Esophagus squamous epithelium (tissue), 5 donors: ENCODE measurements at regions not wholly inside any gene's neighbourhood (a gene's known extent, or its start where the extent isn't known, plus 50 kb on each side); places are given as distances from the start of the nearest gene placed in this dataset.

Experiments
- DNase-seq: peaks from one replicate; lab custom pipeline; 2025; lab: John Stamatoyannopoulos, UW
- H3K27ac ChIP-seq, 4 donors: fragments of 200-600 bp; sonication (generic); one replicate each; pipeline ENCODE4 v1.5.1; 2016 to 2019; ENCODE audit warnings: mild to moderate bottlenecking in 1 of 4
- H3K27me3 ChIP-seq, 4 donors: fragments of 200-600 bp; sonication (generic); 1 replicate in 3 of 4; 2 replicates in 1 of 4; pipeline versions ENCODE4 v1.5.1 to v1.6.0; 2017 to 2021; ENCODE audit warnings: antibody characterized with exemption in 1 of 4
- H3K36me3 ChIP-seq, 3 donors: fragments of 200-600 bp; sonication (generic); one replicate each; pipeline ENCODE4 v1.5.1; 2016 to 2019
- H3K4me1 ChIP-seq, 3 donors: fragments of 200-600 bp; sonication (generic); one replicate each; pipeline ENCODE4 v1.5.1; 2017 to 2019
- H3K4me3 ChIP-seq, 4 donors: fragments of 200-600 bp; sonication (generic); 1 replicate in 3 of 4; 2 replicates in 1 of 4; pipeline ENCODE4 v1.5.1; 2016 to 2019; ENCODE audit warnings: mild to moderate bottlenecking in 2 of 4, moderate library complexity in 1 of 4
- H3K9me3 ChIP-seq, 3 donors: fragments of 200-600 bp; sonication (generic); one replicate each; pipeline ENCODE4 v1.5.1; 2016 to 2019
- POLR2A ChIP-seq, 4 donors: fragments of 450-650 bp; IDR thresholded peaks; one replicate each; pipeline ENCODE4 v1.6.1; 2017; ENCODE audit warnings: antibody characterized with exemption in 4 of 4, mild to moderate bottlenecking in 4 of 4, moderate library complexity in 3 of 4
- WGBS, 2 donors: methylation state at CpG; one replicate each; pipeline ENCODE4 v1.1.5; 2018; 5-methylcytosine and 5-hydroxymethylcytosine counted together
- intact Hi-C: fragments of 100-400 bp; cut with DNase I; formaldehyde crosslinking; loops from one replicate; pipeline ENCODE4 v1.15.0; 2022
- TF ChIP-seq, protein P1 (sequence below), 6 experiments: fragments of 450-650 bp in 4 of 6; fragments of 200-600 bp in 2 of 6; sonication (generic) in 2 of 6; IDR thresholded peaks; one replicate each; pipeline ENCODE4 v1.5.1; 2016 to 2019; ENCODE audit warnings: antibody characterized with exemption in 6 of 6, mild to moderate bottlenecking in 4 of 6, moderate library complexity in 4 of 6
- donor health status: DM: yes; HTN: yes; CAD: no.

DNA sequence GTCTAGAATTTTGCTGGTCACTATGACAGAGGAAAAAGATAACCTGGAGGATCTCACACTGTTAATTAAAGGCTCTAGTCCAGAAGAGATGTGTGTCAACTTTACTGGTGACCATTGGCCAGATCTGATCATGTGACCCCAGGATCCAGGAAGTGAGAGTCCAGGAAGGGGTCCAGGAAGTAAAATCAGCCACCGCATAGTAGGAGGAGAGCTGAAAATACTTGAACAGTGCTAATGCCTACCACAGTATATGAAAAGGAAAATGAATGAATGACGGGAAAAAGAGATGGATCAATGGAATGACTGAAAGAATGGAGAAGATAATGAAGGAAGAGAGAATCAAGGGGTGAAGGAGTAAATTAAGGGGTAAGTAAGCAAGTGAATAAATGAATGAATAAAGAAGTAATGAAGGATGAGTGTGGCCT lies 415.3 kb downstream of the RPS24 start:
- Histone ChIP-seq H3K27me3 (peaks cover 0 to 14% (median 0%) of the 10 kb centered on the region in 4 donors), H3K27ac (no peak overlapping the region), H3K9me3 (no peaks in the 10 kb centered on the region), H3K36me3 (no peaks in the 10 kb centered on the region), H3K4me3 (no peak overlapping the region), H3K4me1 (peaks cover 0 to 9% (median 4%) of the 10 kb centered on the region in 3 donors)
- DNase-seq = no peak
- TF ChIP-seq POLR2A (IDR thresholded peaks at IDR 0.05) = no peak
- TF ChIP-seq, protein P1, sequence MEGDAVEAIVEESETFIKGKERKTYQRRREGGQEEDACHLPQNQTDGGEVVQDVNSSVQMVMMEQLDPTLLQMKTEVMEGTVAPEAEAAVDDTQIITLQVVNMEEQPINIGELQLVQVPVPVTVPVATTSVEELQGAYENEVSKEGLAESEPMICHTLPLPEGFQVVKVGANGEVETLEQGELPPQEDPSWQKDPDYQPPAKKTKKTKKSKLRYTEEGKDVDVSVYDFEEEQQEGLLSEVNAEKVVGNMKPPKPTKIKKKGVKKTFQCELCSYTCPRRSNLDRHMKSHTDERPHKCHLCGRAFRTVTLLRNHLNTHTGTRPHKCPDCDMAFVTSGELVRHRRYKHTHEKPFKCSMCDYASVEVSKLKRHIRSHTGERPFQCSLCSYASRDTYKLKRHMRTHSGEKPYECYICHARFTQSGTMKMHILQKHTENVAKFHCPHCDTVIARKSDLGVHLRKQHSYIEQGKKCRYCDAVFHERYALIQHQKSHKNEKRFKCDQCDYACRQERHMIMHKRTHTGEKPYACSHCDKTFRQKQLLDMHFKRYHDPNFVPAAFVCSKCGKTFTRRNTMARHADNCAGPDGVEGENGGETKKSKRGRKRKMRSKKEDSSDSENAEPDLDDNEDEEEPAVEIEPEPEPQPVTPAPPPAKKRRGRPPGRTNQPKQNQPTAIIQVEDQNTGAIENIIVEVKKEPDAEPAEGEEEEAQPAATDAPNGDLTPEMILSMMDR (IDR thresholded peaks at IDR 0.05) = no peak
- 90% methylated on average over 2 of the region's 2 CpGs for WGBS, 2 donors
- intact Hi-C loops = no loop called here

DNA sequence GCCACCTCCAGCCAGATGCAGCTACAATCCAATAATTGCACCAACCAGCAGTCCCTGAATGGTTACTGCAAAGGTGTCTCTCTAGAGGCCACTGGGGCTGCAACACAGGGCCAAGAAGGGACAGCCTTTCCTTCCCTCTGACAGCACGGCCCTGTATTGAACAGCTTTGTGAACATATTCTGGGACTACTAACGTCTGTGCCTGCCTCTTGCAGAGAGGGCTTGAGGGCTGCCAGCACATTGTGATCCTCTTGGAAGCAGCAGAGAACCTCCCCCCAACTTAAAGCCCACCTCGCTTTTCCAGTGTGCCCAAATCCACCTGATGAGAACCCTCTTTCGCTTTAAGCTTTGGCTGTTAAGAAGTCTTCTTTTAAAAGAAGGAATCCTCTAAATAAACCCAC lies 415.9 kb downstream of the RPS24 start:
- Histone ChIP-seq H3K4me3 (no peak overlapping the region), H3K4me1 (peaks cover 0 to 9% (median 4%) of the 10 kb centered on the region in 3 donors), H3K36me3 (no peaks in the 10 kb centered on the region), H3K9me3 (no peaks in the 10 kb centered on the region), H3K27me3 (peaks cover 0 to 17% (median 0%) of the 10 kb centered on the region in 4 donors), H3K27ac (no peak overlapping the region)
- no peak for DNase-seq
- WGBS, 2 donors = 82 to 88% methylated on average over 4 of the region's 4 CpGs
- TF ChIP-seq, protein P1 (IDR thresholded peaks at IDR 0.05) = no peak
- TF ChIP-seq POLR2A (IDR thresholded peaks at IDR 0.05) = no peak
- intact Hi-C loops = no loop called here

DNA sequence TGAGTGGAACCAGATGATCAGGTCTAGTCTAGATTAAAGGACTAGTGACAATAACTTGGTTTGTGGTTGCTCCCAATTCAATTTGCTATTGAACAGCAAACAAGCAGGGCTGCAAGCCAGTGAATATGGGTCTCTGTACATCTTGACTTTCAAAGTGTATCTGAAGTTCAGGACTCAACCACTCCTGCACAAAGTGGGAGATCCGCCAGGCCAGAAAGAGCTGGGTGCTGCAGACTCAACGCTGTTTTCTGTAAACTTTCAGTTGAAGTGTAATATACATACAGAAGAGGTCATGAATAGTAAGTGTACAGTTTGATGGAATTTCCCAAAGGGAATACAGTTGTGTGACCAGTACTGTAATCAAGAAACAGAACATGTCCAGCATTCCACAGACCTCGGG lies 416.6 kb downstream of the RPS24 start:
- intact Hi-C loops = no loop called here
- Histone ChIP-seq H3K27ac (no peak overlapping the region), H3K9me3 (no peaks in the 10 kb centered on the region), H3K4me3 (no peak overlapping the region), H3K4me1 (peaks cover 0 to 9% (median 4%) of the 10 kb centered on the region in 3 donors), H3K27me3 (peaks cover 0 to 17% (median 0%) of the 10 kb centered on the region in 4 donors), H3K36me3 (no peaks in the 10 kb centered on the region)
- no peak for DNase-seq
- TF ChIP-seq POLR2A (IDR thresholded peaks at IDR 0.05) = no peak
- TF ChIP-seq, protein P1 (IDR thresholded peaks at IDR 0.05) = no peak
- 68 to 93% methylated on average over 3 of the region's 3 CpGs for WGBS, 2 donors

GRCh38 chr10:78450807-78451485 lies 417.3 kb downstream of the RPS24 start:
- Histone ChIP-seq H3K4me3 (no peak overlapping the region), H3K4me1 (peaks cover 0 to 9% (median 4%) of the 10 kb centered on the region in 3 donors), H3K27me3 (peaks cover 0 to 17% (median 0%) of the 10 kb centered on the region in 4 donors), H3K36me3 (no peaks in the 10 kb centered on the region), H3K27ac (no peak overlapping the region), H3K9me3 (no peaks in the 10 kb centered on the region)
- intact Hi-C loops = no loop called here
- WGBS, 2 donors = 65 to 72% methylated on average over 4 of the region's 6 CpGs
- TF ChIP-seq, protein P1 (IDR thresholded peaks at IDR 0.05) = no peak
- no peak for TF ChIP-seq POLR2A (IDR thresholded peaks at IDR 0.05)
- DNase-seq = no peak

DNA sequence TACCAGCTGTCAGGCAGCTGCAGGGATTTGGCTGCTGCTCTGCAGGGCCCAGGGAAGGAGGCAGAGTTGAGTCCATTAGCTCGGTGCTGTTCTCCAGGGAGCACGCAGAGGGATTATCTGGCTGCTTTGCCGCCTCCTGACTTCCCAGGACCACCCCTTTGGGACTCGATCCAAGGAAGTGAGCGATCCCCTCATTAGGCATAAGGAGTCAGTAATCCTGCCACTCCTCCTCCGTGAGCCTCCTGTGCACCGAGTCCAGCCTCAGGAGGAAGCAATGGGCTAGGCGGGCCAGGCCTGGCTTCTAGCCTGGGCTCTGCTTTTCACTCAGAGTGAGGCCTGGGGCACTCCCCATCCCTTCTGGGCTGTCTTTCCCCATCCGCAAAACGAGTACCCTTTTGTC lies 417.9 kb downstream of the RPS24 start:
- Histone ChIP-seq H3K27ac (no peak overlapping the region), H3K36me3 (no peaks in the 10 kb centered on the region), H3K4me1 (peaks cover 0 to 9% (median 4%) of the 10 kb centered on the region in 3 donors), H3K9me3 (no peaks in the 10 kb centered on the region), H3K4me3 (no peak overlapping the region), H3K27me3 (peaks cover 0 to 11% (median 0%) of the 10 kb centered on the region in 4 donors)
- 33 to 61% methylated on average over 2 to 9 of the region's 10 CpGs for whole genome bisulfite sequencing, 2 donors
- intact Hi-C loops = no loop called here
- DNase-seq = no peak
- TF ChIP-seq POLR2A (IDR thresholded peaks at IDR 0.05) = no peak
- TF ChIP-seq, protein P1 (IDR thresholded peaks at IDR 0.05) = no peak
